HG03097 (cell line): ENCODE measurements at regions not wholly inside any gene's neighbourhood (a gene's known extent, or its start where the extent isn't known, plus 50 kb on each side); places are given as distances from the start of the nearest gene placed in this dataset.
"Not testable (repeated sequence)": the region's sequence is repeated elsewhere in the genome, so short reads cannot be mapped to it uniquely, and the experiment has no call there.

Experiments used
- ATAC-seq: cut with Tn5 transposase; IDR thresholded peaks from one replicate; pipeline ENCODE4 v1.9.1; 2021; ENCODE audit not compliant: unreplicated experiment, low FRiP score

GRCh38 chr11:98155696-98156095, 865.1 kb upstream of the CNTN5 start:
- no peak for ATAC-seq

DNA sequence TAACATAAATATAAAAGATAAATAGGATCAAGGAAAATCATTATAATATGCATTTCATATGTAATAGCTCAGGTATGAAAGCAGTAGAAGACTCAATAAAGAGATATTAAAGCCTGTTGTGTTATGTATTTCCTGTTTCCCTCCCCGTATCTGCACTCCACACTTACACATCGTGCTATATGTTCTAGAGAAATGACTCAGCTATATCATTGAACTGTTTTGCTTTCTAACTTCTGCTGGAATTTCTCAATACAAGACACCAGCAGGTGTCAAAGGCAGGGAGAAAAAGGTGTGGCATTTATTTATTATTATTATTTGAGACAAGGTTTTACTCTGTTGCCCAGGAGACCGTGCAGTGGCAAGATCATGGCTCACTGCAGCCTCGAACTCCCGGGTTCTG, 842.8 kb upstream of the CNTN5 start:
- ATAC-seq = no peak

DNA sequence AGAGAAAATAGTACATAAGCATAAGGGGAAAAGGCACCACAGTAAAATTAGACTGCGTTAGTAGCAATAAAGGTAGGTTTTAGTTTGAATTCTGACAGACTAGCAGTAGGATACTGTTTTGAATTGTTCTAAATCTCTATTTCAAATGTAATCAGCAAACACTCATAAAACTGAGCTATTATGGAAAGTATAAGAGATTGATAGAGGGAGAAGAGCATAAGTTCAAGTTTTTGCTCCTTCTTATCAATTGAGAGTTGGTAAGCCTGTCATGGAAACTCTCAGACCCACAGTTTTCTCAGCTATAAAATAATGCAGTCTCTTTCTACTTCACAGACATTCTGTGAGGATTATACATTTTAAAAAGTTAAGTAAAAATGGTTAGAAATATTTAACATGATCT, 840.2 kb upstream of the CNTN5 start:
- ATAC-seq = no peak

DNA sequence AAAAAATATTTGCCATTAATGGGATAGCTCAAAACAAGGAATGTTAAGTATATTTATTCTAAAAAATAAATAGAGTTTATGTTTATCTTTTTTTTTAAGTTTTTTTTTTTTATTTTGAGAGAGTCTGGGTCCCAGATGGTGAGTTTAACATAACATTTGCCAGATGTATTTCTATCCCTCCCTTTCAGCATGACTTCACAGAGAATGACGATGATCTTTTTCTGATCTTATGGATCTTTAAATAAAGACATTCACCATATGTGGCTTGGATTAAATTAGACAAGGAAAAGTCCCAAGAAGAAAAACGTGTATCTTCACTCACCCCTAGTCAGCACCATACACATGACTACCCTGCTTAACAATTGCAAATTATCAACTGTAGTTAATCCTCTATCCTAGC, 839.8 kb upstream of the CNTN5 start:
- no peak for ATAC-seq

GRCh38 chr11:98183034-98183433, 837.7 kb upstream of the CNTN5 start:
- ATAC-seq = no peak

GRCh38 chr11:98185245-98185644, 835.5 kb upstream of the CNTN5 start:
- ATAC-seq = no peak

- ATAC-seq = no peak
These were observed 826.1 kb upstream of the CNTN5 start for GRCh38 chr11:98194611-98195010.

GRCh38 chr11:98195300-98195699, 825.4 kb upstream of the CNTN5 start:
- ATAC-seq = no peak

- no peak for ATAC-seq
These were observed 813.7 kb upstream of the CNTN5 start for GRCh38 chr11:98207086-98207485.

GRCh38 chr11:98227278-98227677, 793.5 kb upstream of the CNTN5 start:
- no peak for ATAC-seq

DNA sequence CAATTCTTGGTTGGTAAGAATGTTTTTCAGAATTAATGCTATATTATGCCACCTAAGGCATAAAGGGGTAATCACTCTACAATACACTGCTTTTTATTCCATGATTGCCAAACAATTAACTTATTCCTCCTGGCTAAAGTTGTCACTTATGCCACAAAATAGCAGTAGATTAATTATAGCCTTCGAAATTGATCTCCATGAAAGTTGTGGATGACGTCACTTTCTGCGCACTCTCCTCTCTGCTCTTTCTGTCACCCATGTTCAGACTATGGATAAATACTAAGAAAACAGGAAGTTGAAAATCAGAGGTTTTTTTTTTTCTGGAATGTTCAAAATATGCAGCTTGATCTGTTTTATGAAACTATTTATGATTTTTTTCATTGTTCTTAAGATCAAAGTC, 790.1 kb upstream of the CNTN5 start:
- no peak for ATAC-seq

DNA sequence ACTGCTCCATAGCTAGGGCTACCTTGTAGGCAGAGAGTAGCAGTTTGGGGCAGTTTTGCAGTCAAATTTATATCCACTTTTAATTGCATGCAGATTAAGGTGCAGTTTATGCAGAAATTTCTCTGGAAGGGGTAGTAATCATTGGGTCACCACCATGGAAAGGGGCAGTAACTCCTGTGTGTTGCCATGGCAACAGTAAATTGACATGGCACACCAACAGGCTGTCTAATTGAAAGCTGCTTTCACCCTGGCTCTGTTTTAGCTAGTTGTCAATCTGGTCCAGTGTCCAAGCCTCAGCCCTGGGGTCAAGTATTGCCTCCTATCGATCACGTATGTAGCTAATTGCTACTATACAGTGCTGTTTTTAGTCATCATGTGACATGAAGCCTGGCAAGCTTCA, 786.1 kb upstream of the CNTN5 start:
- no peak for ATAC-seq

GRCh38 chr11:98243897-98244296, 776.9 kb upstream of the CNTN5 start:
- ATAC-seq = no peak

GRCh38 chr11:98260983-98261382, 759.8 kb upstream of the CNTN5 start:
- ATAC-seq = no peak

DNA sequence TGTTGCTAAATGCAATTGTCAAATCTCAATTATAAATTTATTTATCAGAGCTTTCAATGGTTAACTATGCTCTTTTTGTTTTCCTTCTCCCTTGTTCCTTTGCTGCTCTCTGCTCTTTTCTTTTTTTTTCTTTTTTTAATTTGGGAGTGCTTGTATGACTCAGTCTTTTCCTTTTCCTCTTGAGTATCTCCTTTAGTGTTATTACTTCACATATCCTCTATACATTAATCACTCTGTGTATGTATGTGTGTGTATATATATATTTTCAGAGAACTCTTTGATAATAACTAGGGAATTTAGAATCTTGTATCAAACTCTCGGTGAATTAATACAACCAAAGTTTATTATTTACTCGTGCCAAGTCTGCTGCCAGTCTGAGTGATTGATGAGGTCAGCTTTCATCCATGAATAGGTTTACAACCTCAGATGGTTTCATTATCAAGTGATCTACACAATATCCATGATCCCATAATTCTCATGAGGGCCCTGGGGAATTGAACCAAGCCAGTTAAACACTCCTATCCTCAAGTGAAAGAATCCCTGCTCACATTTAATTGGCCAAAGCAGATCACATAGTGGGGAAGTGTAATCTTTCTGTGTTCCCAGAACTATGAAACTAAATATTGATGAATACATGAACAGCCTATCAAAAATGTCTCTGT, 743.4 kb upstream of the CNTN5 start:
- ATAC-seq = no peak

GRCh38 chr11:98289617-98290263, 731.0 kb upstream of the CNTN5 start:
- ATAC-seq = no peak

GRCh38 chr11:98296091-98296880, 724.5 kb upstream of the CNTN5 start:
- no peak for ATAC-seq

GRCh38 chr11:98300719-98301118, 720.0 kb upstream of the CNTN5 start:
- no peak for ATAC-seq

DNA sequence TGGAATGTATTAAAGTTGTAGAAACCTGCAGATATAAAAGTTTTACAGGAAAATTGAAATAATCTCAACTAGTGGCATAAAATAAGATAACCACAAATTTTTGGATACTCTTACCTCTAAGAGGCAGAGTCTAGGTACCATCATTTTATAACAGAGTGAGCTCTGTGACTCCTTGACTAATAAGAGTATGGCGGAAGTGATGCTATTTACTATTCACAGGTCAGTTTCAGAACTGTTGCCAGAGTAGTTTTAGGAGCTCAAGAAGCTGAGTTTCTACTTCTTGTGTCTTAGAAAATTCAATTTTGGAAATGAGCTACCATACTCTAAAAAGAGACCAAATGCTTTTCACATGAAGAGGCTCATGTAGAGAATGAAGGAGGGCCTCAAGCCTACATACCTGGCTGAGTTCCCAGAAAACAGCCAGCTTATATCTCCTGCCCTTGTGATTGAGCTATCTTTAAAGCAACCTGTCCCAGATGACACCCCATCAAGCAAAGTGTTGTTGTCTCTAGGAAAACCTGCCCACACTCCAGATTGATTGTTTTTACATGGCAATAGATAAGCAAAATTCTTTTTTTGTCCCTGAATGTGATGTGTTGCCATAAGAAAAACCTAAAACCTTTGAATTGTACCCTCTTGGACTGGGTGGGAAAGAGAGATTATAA, 712.8 kb upstream of the CNTN5 start:
- ATAC-seq = no peak

DNA sequence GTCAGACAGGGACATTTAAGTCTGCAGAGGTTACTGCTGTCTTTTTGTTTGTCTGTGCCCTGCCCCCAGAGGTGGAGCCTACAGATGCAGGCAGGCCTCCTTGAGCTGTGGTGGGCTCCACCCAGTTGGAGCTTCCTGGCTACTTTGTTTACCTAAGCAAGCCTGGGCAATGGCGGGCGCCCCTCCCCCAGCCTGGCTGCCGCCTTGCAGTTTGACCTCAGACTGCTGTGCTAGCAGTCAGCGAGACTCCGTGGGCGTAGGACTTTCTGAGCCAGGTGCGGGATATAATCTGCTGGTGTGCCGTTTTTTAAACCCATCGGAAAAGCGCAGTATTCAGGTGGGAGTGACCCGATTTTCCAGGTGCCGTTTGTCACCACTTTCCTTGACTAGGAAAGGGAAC, 690.4 kb upstream of the CNTN5 start:
- ATAC-seq = not testable (repeated sequence)

DNA sequence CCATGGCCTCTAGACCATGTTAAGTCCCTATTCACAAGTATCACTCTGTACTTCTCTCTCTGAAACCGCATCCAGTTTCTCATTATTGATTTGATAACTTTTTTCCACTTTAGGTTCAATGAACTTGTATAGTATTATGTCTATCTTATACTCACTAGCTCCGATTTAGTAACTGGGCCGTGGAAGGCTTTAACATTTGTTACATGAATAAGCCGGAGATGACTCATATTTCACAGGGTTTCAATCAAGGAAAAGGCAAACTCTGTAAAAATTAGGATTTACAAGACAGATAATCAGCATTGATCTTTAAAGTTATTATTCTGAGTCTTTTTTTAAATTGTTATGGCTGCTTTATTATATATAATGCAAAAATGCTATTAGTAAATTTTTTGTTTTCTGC, 662.2 kb upstream of the CNTN5 start:
- ATAC-seq = no peak
